Keratinocyte (primary cell): ENCODE measurements at regions not wholly inside any gene's neighbourhood (a gene's known extent, or its start where the extent isn't known, plus 50 kb on each side); places are given as distances from the start of the nearest gene placed in this dataset.

ENCODE experiments used
- DNase-seq: peaks from one replicate; pipeline ENCODE4 v3.0.0-alpha.2; 2011; ENCODE audit warnings: low read depth, missing footprints, low spot score
- FAIRE-seq: peaks from 2 replicates; lab custom pipeline; 2011; peaks lifted over from hg19 to GRCh38; lab: Jason Lieb, UNC
- H2AFZ ChIP-seq: 2 replicates; pipeline ENCODE4 v1.6.0; 2012; ENCODE audit warnings: low read length, control low read depth, inconsistent platforms; ENCODE audit not compliant: control insufficient read depth
- H3K27ac ChIP-seq: 2 replicates; pipeline ENCODE4 v1.5.1; 2011; ENCODE audit warnings: low read length; ENCODE audit not compliant: control insufficient read depth, insufficient read depth
- H3K27me3 ChIP-seq: 3 replicates; pipeline ENCODE4 v1.6.0; 2011; ENCODE audit warnings: low read length; ENCODE audit not compliant: control insufficient read depth, insufficient read depth; ENCODE audit errors: extremely low read depth
- H3K36me3 ChIP-seq, 2 experiments: 2 replicates in 1 of 2; 3 replicates in 1 of 2; pipeline ENCODE4 v1.5.1; 2011; ENCODE audit warnings: low read length in 2 of 2, mild to moderate bottlenecking in 1 of 2; ENCODE audit not compliant: control insufficient read depth in 2 of 2, insufficient read depth in 2 of 2; ENCODE audit errors: extremely low read depth in 1 of 2
- H3K4me1 ChIP-seq: 3 replicates; pipeline ENCODE4 v1.5.1; 2011; ENCODE audit warnings: low read length; ENCODE audit not compliant: control insufficient read depth, insufficient read depth; ENCODE audit errors: extremely low read depth
- H3K4me2 ChIP-seq: 3 replicates; pipeline ENCODE4 v1.6.0; 2011; ENCODE audit warnings: low read depth, low read length; ENCODE audit not compliant: control insufficient read depth, insufficient read depth; ENCODE audit errors: extremely low read depth
- H3K4me3 ChIP-seq, 3 experiments: fragments of 200-600 bp in 1 of 3; sonication (generic) in 1 of 3; 2 replicates in 2 of 3; 3 replicates in 1 of 3; pipeline ENCODE4 v1.5.1; 2011 to 2016; ENCODE audit warnings: low read length in 3 of 3, mild to moderate bottlenecking in 3 of 3, control low read depth in 2 of 3, inconsistent platforms in 1 of 3, low read depth in 1 of 3, mixed read lengths in 1 of 3, mixed run types in 1 of 3, moderate library complexity in 1 of 3; ENCODE audit not compliant: control insufficient read depth in 2 of 3, insufficient read depth in 2 of 3; ENCODE audit errors: extremely low read depth in 1 of 3
- H3K79me2 ChIP-seq: 2 replicates; pipeline ENCODE4 v1.6.0; 2012; ENCODE audit warnings: low read length; ENCODE audit not compliant: control insufficient read depth, insufficient read depth
- H3K9ac ChIP-seq: 3 replicates; pipeline ENCODE4 v1.6.0; 2011; ENCODE audit warnings: low read length; ENCODE audit not compliant: control insufficient read depth, insufficient read depth; ENCODE audit errors: extremely low read depth
- H3K9me1 ChIP-seq: 3 replicates; pipeline ENCODE4 v1.6.0; 2011; ENCODE audit warnings: low read length; ENCODE audit not compliant: control insufficient read depth, insufficient read depth; ENCODE audit errors: extremely low read depth
- H3K9me3 ChIP-seq: 2 replicates; pipeline ENCODE4 v1.5.1; 2012; ENCODE audit warnings: low read depth, low read length; ENCODE audit not compliant: control insufficient read depth
- H4K20me1 ChIP-seq: 3 replicates; pipeline ENCODE4 v1.6.0; 2011; ENCODE audit warnings: low read length; ENCODE audit not compliant: control insufficient read depth, insufficient read depth; ENCODE audit errors: extremely low read depth
- CTCF ChIP-seq, 3 experiments: IDR thresholded peaks in 1 of 3; conservative IDR thresholded peaks in 1 of 3; optimal IDR thresholded peaks in 1 of 3; 2 replicates in 2 of 3; 3 replicates in 1 of 3; pipeline versions ENCODE3 to v1.5.1; 2011; ENCODE audit warnings: low read length in 3 of 3, mild to moderate bottlenecking in 3 of 3, moderate library complexity in 2 of 3, control low read depth in 1 of 3, inconsistent platforms in 1 of 3; ENCODE audit not compliant: insufficient read depth in 2 of 3; ENCODE audit errors: extremely low read depth in 1 of 3
- EZH2 ChIP-seq: IDR thresholded peaks from one replicate; pipeline ENCODE4 v1.6.1; 2012; ENCODE audit warnings: inconsistent platforms, mild to moderate bottlenecking, low read length, moderate library complexity
- dilution Hi-C: fragments of 300-500 bp; cut with MboI; formaldehyde crosslinking; loops from one replicate; pipeline ENCODE4 v1.7.0; 2020; ENCODE audit warnings: low sequenced_read_pairs; ENCODE audit not compliant: extremely low pct_ligation_motif_present

- Histone ChIP-seq H3K9me1 (no peaks in the 10 kb centered on the region), H3K9me3 (no peaks in the 10 kb centered on the region), H3K4me1 (peaks cover 6% of the 10 kb centered on the region), H3K4me3 (no peak overlapping the region), H2AFZ (no peak overlapping the region), H3K4me2 (no peak overlapping the region), H4K20me1 (no peaks in the 10 kb centered on the region), H3K79me2 (no peaks in the 10 kb centered on the region), H3K36me3 (no peaks in the 10 kb centered on the region), H3K27ac (no peak overlapping the region), H3K27me3 (no peaks in the 10 kb centered on the region), H3K9ac (no peak overlapping the region)
- no peak for DNase-seq
- no peak for FAIRE-seq
- dilution Hi-C loops, result no loop called here
- TF ChIP-seq EZH2 (no peak), CTCF (optimal IDR thresholded peaks at IDR 0.05 in 1 of 3, IDR thresholded peaks at IDR 0.05 in 1 of 3, conservative IDR thresholded peaks at IDR 0.05 in 1 of 3; ENCODE audit: extremely low read depth in 1 of 3, insufficient read depth in 2 of 3, low read length in 3 of 3) (no peak)
Measured at GRCh38 chr4:100828364-100828763, 310.5 kb upstream of the EMCN start.

DNA sequence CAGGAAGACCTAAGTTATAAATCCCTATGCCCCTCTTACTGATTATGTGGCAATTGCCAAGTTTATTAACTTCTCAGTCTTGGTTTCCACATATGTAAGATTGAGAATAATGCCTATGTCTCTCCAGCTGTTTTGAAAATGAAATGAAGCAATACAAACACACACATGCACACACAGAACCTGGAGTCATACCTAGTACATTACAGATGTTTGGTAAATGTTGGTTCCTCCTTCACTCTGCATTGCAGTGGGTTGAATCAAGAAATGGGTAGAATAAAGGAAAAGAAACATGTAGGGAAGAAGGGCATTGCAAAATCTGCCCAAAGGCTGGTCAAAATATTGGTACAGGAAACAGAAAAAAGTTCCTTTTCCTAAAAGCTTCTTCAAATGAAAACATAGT, 309.9 kb upstream of the EMCN start:
- DNase-seq (no peak), FAIRE-seq (no peak)
- H3K4me3 ChIP-seq, result no peak overlapping the region
- no peaks in the 10 kb centered on the region for H4K20me1 ChIP-seq
- TF ChIP-seq CTCF (optimal IDR thresholded peaks at IDR 0.05 in 1 of 3, IDR thresholded peaks at IDR 0.05 in 1 of 3, conservative IDR thresholded peaks at IDR 0.05 in 1 of 3; ENCODE audit: extremely low read depth in 1 of 3, insufficient read depth in 2 of 3, low read length in 3 of 3) (no peak), EZH2 (no peak)
- no peak overlapping the region for H2AFZ ChIP-seq
- dilution Hi-C loops, result no loop called here
- no peak overlapping the region for H3K4me2 ChIP-seq
- H3K4me1 ChIP-seq, result peaks cover 13% of the 10 kb centered on the region
- no peaks in the 10 kb centered on the region for H3K36me3 ChIP-seq
- no peak overlapping the region for H3K9ac ChIP-seq
- H3K27me3 ChIP-seq, result no peaks in the 10 kb centered on the region
- H3K27ac ChIP-seq, result no peak overlapping the region
- no peaks in the 10 kb centered on the region for H3K9me3 ChIP-seq
- H3K79me2 ChIP-seq, result no peaks in the 10 kb centered on the region
- H3K9me1 ChIP-seq, result no peaks in the 10 kb centered on the region
